ENCODE measurements at regions not wholly inside any gene's neighbourhood (a gene's known extent, or its start where the extent isn't known, plus 50 kb on each side); places are given as distances from the start of the nearest gene placed in this dataset.

- DNase-seq (ENCODE audit: low spot score), result no peak
Observed at GRCh38 chr6:19268117-19268516, 569.1 kb upstream of the ID4 start.

GRCh38 chr6:19268718-19269117 is 568.5 kb upstream of the ID4 start:
- DNase-seq (ENCODE audit: low spot score), result no peak

- no peak for DNase-seq (ENCODE audit: low spot score)
Observed at GRCh38 chr6:19269341-19269898, 567.8 kb upstream of the ID4 start.

- DNase-seq (ENCODE audit: low spot score), result no peak
Observed at GRCh38 chr6:19270616-19271015, 566.6 kb upstream of the ID4 start.

GRCh38 chr6:19279273-19279684 is 557.9 kb upstream of the ID4 start:
- DNase-seq (ENCODE audit: low spot score), result no peak

- DNase-seq (ENCODE audit: low spot score), result no peak
Observed at GRCh38 chr6:19287928-19288327, 549.2 kb upstream of the ID4 start.

GRCh38 chr6:19289457-19289856 is 547.7 kb upstream of the ID4 start:
- DNase-seq (ENCODE audit: low spot score), result no peak

- no peak for DNase-seq (ENCODE audit: low spot score)
Observed at GRCh38 chr6:19297880-19298279, 539.3 kb upstream of the ID4 start.

GRCh38 chr6:19298421-19298820 is 538.7 kb upstream of the ID4 start:
- no peak for DNase-seq (ENCODE audit: low spot score)

- no peak for DNase-seq (ENCODE audit: low spot score)
Observed at GRCh38 chr6:19299129-19299528, 538.0 kb upstream of the ID4 start.

- DNase-seq (ENCODE audit: low spot score), result no peak
Observed at GRCh38 chr6:19301980-19302379, 535.2 kb upstream of the ID4 start.

- no peak for DNase-seq (ENCODE audit: low spot score)
Observed at GRCh38 chr6:19303383-19303782, 533.8 kb upstream of the ID4 start.

- DNase-seq (ENCODE audit: low spot score), result no peak
Observed at GRCh38 chr6:19309661-19310060, 527.5 kb upstream of the ID4 start.

GRCh38 chr6:19311786-19312185 is 525.4 kb upstream of the ID4 start:
- no peak for DNase-seq (ENCODE audit: low spot score)

- DNase-seq (ENCODE audit: low spot score), result no peak
Observed at GRCh38 chr6:19312241-19312978, 524.8 kb upstream of the ID4 start.

GRCh38 chr6:19317431-19317986 is 519.7 kb upstream of the ID4 start:
- no peak for DNase-seq (ENCODE audit: low spot score)

- DNase-seq (ENCODE audit: low spot score), result no peak
Observed at GRCh38 chr6:19319005-19319404, 518.2 kb upstream of the ID4 start.

GRCh38 chr6:19320111-19320581 is 517.0 kb upstream of the ID4 start:
- DNase-seq (ENCODE audit: low spot score), result no peak

GRCh38 chr6:19322691-19323485 is 514.3 kb upstream of the ID4 start:
- no peak for DNase-seq (ENCODE audit: low spot score)

GRCh38 chr6:19324376-19324775 is 512.8 kb upstream of the ID4 start:
- no peak for DNase-seq (ENCODE audit: low spot score)

- no peak for DNase-seq (ENCODE audit: low spot score)
Observed at GRCh38 chr6:19325335-19325789, 511.8 kb upstream of the ID4 start.

- no peak for DNase-seq (ENCODE audit: low spot score)
Observed at GRCh38 chr6:19327241-19327640, 509.9 kb upstream of the ID4 start.

- no peak for DNase-seq (ENCODE audit: low spot score)
Observed at GRCh38 chr6:19327661-19328060, 509.5 kb upstream of the ID4 start.

All from HuH-7 (cell line).